ENCODE measurements at regions not wholly inside any gene's neighbourhood (a gene's known extent, or its start where the extent isn't known, plus 50 kb on each side); places are given as distances from the start of the nearest gene placed in this dataset.

DNA sequence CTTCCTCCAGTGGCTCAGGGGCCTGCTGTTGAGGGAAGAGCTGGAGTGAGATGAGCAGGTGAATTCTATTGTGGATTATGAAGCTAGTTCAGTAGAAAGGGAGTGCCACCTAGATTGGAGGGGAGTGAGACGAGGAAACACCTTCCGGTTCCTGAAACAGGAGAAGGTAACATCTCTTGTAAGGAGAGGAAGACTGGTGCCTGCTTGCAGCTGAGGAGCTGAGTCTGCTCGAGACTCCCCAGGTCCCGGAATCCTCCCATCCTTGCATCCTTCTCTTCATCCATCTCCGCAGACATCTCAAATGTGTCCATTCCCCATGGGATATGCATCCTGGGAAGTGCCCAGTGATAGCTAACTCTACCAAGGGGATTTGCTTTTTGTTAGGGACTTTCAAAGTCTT lies 242.9 kb upstream of the ZFP64 start:
- H3K36me3 ChIP-seq (ENCODE audit: low read depth), result no peaks in the 10 kb centered on the region
- no peak overlapping the region for H3K4me3 ChIP-seq
- no peak overlapping the region for H3K4me2 ChIP-seq
- H2AFZ ChIP-seq, result no peak overlapping the region
- no peaks in the 10 kb centered on the region for H3K4me1 ChIP-seq (replicated peaks; ENCODE audit: insufficient read depth)
- POLR2A ChIA-PET (ENCODE audit: unreplicated experiment), result interaction anchor here (0.6 kb wide), 1 partner anchor 221 kb away, joined by 8 read pairs; no protein-coding TSS in a partner anchor
- H3K9me3 ChIP-seq (ENCODE audit: insufficient read depth, low read depth), result no peaks in the 10 kb centered on the region
- no TSS peak for BruUV-seq (replicated peaks)
- H3K27me3 ChIP-seq (ENCODE audit: insufficient read depth, low read depth), result no peaks in the 10 kb centered on the region
- H3K79me2 ChIP-seq (ENCODE audit: low read depth), result no peaks in the 10 kb centered on the region
- H3F3A ChIP-seq (ENCODE audit: insufficient read depth, low read depth), result no peaks in the 10 kb centered on the region
- H4K20me1 ChIP-seq (ENCODE audit: insufficient read depth), result no peaks in the 10 kb centered on the region
- DNase-seq, result no peak
- TF ChIP-seq, protein P1, sequence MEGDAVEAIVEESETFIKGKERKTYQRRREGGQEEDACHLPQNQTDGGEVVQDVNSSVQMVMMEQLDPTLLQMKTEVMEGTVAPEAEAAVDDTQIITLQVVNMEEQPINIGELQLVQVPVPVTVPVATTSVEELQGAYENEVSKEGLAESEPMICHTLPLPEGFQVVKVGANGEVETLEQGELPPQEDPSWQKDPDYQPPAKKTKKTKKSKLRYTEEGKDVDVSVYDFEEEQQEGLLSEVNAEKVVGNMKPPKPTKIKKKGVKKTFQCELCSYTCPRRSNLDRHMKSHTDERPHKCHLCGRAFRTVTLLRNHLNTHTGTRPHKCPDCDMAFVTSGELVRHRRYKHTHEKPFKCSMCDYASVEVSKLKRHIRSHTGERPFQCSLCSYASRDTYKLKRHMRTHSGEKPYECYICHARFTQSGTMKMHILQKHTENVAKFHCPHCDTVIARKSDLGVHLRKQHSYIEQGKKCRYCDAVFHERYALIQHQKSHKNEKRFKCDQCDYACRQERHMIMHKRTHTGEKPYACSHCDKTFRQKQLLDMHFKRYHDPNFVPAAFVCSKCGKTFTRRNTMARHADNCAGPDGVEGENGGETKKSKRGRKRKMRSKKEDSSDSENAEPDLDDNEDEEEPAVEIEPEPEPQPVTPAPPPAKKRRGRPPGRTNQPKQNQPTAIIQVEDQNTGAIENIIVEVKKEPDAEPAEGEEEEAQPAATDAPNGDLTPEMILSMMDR (conservative IDR thresholded peaks at IDR 0.05), result no peak
- no peak for TF ChIP-seq EZH2 (IDR thresholded peaks at IDR 0.05; ENCODE audit: low read depth)
- CTCF ChIA-PET, result no interaction called here
- intact Hi-C loops (cut with micrococcal nuclease; ENCODE audit: unreplicated experiment), result no loop called here
- H3K27ac ChIP-seq, result no peak overlapping the region
- no peaks in the 10 kb centered on the region for H3K9me2 ChIP-seq (ENCODE audit: insufficient read depth)

DNA sequence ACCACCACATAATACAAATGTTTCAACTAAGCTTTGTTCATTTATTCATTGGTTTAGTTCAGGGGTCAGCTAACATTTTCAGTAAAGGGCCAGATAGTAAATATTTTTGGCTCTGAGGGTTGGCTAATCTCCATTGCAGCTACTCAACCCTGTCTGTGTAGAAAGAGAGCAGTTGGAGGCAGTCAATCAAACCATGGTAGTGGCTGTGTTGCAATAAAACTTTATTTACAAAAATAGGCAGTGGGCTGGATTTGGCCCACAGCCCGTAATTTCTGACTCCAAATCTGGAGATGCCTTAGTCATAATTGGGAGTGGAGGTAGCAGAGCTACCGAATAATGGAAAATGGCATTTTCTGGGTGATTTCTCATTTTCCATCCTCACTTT lies 242.5 kb upstream of the ZFP64 start:
- H3K27ac ChIP-seq, result no peak overlapping the region
- DNase-seq, result no peak
- no TSS peak for BruUV-seq (replicated peaks)
- H2AFZ ChIP-seq, result no peak overlapping the region
- no peaks in the 10 kb centered on the region for H3K79me2 ChIP-seq (ENCODE audit: low read depth)
- H3K9me2 ChIP-seq (ENCODE audit: insufficient read depth), result no peaks in the 10 kb centered on the region
- POLR2A ChIA-PET (ENCODE audit: unreplicated experiment), result interaction anchor here (0.6 kb wide), 1 partner anchor 221 kb away, joined by 8 read pairs; no protein-coding TSS in a partner anchor
- no peak for TF ChIP-seq EZH2 (IDR thresholded peaks at IDR 0.05; ENCODE audit: low read depth)
- TF ChIP-seq, protein P1 (conservative IDR thresholded peaks at IDR 0.05), result no peak
- CTCF ChIA-PET, result no interaction called here
- H3K36me3 ChIP-seq (ENCODE audit: low read depth), result no peaks in the 10 kb centered on the region
- no peaks in the 10 kb centered on the region for H4K20me1 ChIP-seq (ENCODE audit: insufficient read depth)
- no peaks in the 10 kb centered on the region for H3K27me3 ChIP-seq (ENCODE audit: insufficient read depth, low read depth)
- no peak overlapping the region for H3K4me2 ChIP-seq
- no peaks in the 10 kb centered on the region for H3K4me1 ChIP-seq (replicated peaks; ENCODE audit: insufficient read depth)
- no peaks in the 10 kb centered on the region for H3F3A ChIP-seq (ENCODE audit: insufficient read depth, low read depth)
- intact Hi-C loops (cut with micrococcal nuclease; ENCODE audit: unreplicated experiment), result no loop called here
- H3K9me3 ChIP-seq (ENCODE audit: insufficient read depth, low read depth), result no peaks in the 10 kb centered on the region
- no peak overlapping the region for H3K4me3 ChIP-seq

DNA sequence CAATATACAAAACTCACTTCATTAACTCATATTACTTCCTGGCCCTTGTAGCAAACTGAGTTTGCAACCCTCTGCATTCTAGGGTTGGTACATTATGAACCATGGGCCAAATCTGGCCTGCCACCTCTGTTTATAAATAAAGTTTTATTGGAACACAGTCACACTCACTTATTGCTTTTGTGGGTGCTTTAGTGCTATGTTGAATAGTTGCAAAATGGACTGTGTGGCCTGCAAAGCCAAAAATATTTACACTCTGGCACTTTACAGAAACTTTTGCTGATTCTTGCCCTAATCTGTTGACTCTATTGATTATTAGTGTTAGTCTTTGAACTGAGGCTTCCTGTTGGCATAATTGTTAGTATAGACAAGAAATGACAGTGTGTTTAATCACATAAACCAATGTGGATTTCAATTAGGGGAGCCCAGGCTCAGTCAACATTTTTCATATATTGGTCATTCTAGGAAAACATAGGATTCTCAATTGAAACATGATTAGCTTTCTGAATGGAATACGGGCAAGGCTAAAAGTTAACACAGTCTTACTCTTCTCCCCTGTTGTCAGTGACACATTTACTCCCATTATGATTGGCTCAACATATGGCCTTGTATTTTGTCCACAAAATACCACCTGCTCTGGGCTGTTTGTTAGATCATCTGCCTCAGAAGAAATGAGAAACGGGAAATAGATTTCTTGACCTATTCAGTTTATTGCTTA lies 241.9 kb upstream of the ZFP64 start:
- POLR2A ChIA-PET (ENCODE audit: unreplicated experiment), result no interaction called here
- H2AFZ ChIP-seq, result no peak overlapping the region
- H3F3A ChIP-seq (ENCODE audit: insufficient read depth, low read depth), result no peaks in the 10 kb centered on the region
- H3K4me1 ChIP-seq (replicated peaks; ENCODE audit: insufficient read depth), result no peaks in the 10 kb centered on the region
- intact Hi-C loops (cut with micrococcal nuclease; ENCODE audit: unreplicated experiment), result no loop called here
- H3K27me3 ChIP-seq (ENCODE audit: insufficient read depth, low read depth), result no peaks in the 10 kb centered on the region
- no peaks in the 10 kb centered on the region for H3K9me2 ChIP-seq (ENCODE audit: insufficient read depth)
- no peaks in the 10 kb centered on the region for H4K20me1 ChIP-seq (ENCODE audit: insufficient read depth)
- H3K27ac ChIP-seq, result no peak overlapping the region
- DNase-seq, result no peak
- no peak overlapping the region for H3K4me2 ChIP-seq
- H3K4me3 ChIP-seq, result no peak overlapping the region
- BruUV-seq (replicated peaks), result no TSS peak
- TF ChIP-seq EZH2 (IDR thresholded peaks at IDR 0.05; ENCODE audit: low read depth), result no peak
- TF ChIP-seq, protein P1 (conservative IDR thresholded peaks at IDR 0.05), result no peak
- H3K79me2 ChIP-seq (ENCODE audit: low read depth), result no peaks in the 10 kb centered on the region
- H3K9me3 ChIP-seq (ENCODE audit: insufficient read depth, low read depth), result no peaks in the 10 kb centered on the region
- CTCF ChIA-PET, result no interaction called here
- H3K36me3 ChIP-seq (ENCODE audit: low read depth), result no peaks in the 10 kb centered on the region

Data from PC-9 (cell line).